GOT3 (cell line): ENCODE measurements at regions not wholly inside any gene's neighbourhood (a gene's known extent, or its start where the extent isn't known, plus 50 kb on each side); places are given as distances from the start of the nearest gene placed in this dataset.

Experiments used
- DNase-seq: peaks from one replicate; lab custom pipeline; 2025; ENCODE audit warnings: mixed read lengths; lab: John Stamatoyannopoulos, UW

DNA sequence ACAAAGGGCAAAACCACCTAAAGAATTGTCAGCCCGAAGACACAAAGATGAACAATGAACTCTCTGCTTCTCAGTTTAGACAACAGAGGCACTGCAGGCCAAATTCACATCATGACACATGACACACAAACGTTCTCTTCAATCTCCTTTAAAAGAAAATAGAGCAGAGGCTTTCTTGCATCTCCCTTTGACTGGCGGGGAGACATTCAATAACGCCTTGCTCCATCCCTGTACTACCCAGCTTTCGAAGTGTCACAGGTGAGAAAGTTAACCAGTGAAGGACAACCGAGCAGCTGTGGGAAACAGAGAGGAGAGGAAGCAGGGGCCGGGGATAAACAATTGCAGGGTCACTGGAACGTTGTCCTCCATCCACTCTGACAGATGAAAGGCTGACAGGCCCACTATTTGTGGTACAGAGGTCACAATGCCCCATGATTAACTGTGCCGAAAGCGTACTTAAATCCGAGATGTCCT lies 130.8 kb downstream of the PHLDA1 start:
- no peak for DNase-seq

DNA sequence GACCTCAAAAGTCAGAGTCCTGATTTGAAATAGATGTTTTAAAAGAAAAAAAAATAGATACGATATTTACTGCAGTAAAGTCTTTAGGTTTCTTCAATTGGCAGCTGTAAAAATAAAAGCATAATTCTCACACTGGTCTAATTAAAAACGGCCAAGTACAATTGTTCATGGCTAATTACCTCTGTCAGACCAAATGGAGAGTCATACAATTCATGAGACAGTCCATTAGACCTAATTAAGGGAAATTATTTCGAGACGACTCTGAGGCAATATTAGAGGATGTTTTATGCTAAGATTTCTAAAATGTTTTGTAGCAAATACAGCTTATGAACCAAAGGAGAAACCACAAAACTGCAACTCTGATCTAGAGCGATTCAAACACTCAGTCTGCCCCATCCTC lies 131.3 kb downstream of the PHLDA1 start:
- DNase-seq: no peak

DNA sequence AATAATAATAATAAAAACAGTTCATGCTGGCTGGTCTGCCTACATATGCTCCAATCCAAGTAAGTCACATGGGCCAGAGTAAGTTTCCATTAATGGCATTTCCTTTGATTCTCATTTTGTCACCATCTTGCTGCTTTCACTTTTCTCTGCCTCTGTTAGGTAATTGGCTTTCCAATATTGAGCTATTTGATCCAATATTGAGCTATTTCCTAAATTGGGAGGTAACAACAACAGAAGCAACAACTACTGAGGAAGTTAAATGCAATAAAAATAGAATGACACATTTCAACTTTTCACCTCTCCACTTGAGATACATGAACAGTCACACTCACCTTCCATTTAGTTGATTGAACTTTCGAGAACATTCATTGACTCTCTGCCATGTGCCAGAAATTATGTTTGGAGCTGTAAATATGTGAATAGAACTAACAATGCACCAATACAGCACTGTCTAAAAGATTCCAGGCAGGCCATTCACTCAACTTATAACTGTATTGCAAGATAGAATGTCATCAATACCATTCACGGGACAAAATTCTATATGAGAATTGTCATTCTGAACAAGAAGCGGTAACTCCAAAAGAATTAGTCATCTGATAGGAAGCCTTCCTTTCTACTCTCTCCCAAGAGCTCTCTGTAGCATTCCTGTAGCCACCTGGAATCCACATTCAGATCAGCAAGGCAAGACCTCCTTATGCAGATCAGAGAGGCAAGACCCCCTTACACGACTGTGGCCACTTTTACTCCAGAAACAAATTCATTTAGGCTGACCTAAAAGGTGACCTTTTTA lies 136.4 kb downstream of the PHLDA1 start:
- DNase-seq: no peak

DNA sequence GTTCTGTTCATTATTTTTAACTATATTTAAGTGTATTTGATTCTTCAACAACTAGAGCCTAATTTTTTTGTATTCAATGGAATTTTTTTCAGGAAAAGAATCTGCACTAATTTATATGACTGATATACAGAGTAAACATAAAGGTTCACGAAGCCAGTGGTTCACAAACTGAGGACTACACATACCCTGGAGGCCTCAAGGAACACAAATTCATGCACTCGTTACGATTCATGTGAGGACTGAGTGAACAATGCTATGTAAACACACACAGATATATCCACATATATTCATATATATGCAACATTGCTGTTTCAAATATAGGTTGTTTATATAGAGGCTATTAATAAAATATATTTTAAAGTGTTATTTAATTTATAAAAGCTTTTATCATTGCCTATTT lies 137.8 kb downstream of the PHLDA1 start:
- DNase-seq: no peak

DNA sequence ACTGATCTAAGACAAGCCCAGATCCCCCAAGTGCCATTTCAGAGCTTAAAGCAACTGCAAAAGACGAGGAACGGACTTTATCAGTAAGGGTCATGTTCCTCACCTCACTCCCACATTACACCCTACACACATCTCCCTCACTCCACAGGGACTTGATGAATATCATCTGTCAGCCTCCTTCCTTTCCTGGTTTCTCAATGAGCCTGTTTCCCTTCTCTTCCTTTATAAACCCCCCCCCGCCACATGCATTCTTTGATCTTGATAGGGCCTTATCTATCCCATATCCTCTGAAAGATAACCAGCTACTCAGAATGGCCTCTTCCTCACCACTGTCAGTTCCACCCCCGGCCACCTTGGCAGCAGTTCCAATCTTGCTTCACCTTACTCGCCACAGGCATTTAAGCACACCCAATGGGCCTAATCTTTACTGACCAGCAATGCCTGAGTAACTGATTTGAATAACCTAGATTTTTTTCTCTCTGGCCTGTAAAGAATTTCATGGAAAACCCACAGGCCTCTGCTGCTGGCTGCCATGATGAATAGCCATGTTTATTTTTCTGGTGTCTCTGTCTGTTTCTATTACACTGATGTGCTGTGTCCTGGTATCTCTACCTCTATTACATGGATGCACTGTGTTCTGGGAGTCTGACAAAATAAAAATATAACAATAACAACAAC lies 138.7 kb downstream of the PHLDA1 start:
- no peak for DNase-seq

DNA sequence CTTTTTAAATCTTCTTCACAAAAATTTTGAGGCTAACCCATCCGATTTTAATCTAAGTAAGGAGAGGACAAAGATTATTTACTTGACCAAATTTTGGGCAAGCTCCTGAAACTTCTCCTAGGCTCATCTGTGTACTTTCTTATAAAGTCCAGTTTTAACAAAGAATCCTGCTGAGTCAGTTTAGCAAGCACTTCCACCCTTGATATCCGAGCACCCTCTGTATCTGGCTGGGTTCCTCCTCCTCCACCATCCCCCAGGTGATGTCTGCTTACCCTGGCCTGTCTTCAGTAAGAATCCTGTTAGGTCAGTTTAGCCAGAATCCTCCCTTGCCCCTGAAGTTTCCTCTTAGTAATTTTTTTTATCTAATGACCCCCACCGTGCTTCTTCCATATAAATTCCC lies 140.5 kb downstream of the PHLDA1 start:
- no peak for DNase-seq

DNA sequence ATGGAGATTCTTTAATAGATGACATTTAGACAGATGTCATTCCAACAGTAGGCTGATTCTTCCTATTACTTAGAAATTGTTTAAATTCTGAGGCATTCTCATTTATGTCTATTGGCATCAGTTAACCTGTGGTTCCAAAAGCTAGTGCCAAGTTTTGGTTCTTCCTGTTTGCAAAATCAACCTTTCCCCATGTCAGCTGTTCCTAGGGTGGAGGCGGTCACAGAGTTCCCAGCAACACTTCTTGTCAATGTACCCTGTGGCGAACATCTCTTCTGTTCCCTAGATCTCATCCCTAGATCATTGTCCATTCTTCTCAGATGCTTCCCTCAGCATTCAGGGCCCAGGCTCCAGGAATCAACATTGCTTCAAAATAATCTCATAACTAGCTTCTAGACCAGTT lies 140.9 kb downstream of the PHLDA1 start:
- DNase-seq: no peak

DNA sequence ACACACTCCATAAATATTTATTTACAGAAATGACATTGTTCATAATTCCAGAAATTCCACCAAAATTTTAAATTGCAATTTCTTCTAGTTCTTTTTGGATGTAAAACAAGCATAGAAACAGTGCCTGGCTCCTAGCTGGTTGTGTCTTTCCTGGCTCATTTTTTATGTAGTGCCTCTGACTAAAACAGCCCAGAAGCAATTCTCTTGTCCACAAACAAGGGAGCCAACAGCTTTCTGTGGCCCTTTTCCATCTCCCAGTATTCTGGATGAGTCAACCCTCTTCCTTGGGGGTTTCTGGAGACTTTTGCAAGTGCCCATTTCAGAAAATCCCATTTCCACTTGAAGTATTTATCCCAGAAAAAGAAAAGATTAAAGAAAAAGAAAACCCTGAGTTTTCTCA lies 141.4 kb downstream of the PHLDA1 start:
- no peak for DNase-seq

DNA sequence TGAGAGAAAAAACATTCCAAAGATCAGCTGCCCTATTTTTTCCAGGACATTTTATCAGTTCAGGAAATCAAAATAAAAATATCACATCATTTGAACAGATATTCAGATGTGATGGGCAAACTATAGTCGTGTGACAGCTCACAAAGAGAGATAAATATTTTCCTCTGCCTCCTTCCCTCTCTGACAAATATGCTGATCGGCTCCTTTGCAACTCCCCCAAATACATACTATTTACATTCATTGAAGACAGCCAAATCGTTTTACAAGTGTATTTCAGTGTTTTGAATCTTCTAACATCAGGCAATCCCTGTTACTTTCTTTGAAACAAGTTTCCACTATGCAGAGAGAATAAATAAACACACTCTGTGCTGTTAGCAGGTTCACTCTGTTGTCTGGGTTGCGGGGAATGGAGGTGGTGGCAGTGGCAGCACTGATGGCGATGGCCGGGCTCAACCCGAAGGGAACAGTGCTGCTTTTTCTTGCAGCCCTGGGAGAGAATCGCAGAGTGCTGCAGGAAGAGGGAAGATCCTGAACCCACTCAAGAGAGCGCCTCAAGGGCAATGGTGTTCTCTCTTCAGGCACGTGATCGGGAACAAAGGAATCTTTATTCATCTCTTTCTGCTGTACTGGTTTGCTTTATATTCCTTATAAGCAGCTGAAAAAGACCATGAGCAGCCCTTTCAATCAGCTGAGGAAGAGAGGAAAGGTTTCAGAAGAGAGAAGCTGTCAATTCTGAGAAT lies 142.5 kb downstream of the PHLDA1 start:
- no peak for DNase-seq

DNA sequence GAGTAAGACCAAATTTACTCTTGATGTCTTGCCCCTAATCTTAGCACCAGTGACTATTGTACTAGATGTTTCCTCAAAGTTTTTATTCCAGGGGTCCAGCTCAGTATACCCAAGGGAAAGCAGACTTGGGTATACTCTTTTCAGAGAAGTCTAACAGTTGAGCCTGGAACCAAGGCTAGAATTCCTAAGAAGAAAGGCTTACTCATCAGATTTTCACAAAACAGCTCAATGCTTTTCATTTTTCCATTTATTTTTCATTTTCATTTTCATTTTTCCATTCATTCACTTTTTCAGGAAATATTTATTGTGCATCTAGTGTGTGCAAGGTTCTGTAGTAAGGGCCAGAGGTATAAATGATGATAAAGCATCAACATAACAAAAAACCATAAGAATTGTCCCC lies 143.2 kb downstream of the PHLDA1 start:
- no peak for DNase-seq

DNA sequence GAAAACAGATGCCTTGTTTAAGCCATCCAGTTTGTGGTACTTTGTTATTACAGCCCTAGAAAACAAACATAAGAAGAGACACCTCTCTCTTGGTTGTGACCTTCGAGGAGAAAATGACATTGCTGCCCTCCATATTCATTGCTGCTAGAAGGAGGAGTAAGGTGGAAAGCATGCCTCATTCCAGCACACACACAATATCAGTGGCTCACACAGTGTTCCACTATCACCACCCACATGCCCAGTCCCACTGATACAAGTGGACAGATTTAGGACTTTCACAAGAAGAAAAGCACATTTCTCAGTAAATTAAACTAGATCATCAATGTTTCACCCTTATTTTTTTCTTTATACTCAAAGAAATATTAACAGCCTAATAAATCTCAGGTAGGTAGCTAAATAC lies 143.6 kb downstream of the PHLDA1 start:
- no peak for DNase-seq

DNA sequence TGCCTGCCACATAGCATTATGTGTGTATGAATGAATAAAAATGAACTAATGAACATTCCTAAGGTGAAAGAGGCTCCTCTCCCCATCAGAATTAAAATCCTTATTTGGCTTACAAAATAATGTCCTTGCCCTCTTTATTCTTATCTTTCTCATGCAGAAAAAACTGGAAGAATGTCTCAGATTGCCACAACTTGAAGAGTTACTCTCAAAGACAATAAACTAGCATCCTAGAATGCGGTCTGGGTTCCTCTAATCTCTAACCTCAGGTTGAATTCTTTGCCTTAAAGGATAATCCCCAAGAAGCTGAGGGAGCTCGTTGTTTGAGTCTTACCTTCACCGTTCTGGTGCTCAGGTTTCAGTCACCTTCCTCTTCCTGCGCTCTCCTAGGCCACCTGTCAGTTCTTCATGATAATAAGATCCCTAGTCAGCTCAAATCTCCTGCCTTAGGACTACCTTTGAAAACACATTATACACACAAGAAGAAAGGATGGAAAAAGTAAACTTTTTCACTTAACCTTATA lies 147.1 kb downstream of the PHLDA1 start:
- no peak for DNase-seq

DNA sequence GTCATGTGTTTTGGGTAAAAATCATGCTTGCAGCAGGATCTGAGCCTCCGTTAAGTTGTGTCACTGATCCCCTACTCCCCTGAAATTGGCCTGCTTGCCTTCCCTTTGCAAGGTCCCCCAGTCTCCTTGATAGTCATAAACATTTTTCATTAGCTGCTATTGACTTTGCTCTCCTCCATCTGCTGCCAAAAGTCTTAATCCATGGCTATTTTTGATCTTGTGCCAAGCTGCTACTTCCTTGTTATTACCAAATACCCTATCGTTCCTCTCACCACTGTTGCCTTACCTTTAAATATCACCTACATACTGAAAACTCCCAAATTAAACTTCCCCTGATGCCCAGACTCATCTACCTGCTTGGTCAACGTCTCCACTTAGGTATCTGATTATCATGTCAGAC lies 148.3 kb downstream of the PHLDA1 start:
- DNase-seq: no peak

DNA sequence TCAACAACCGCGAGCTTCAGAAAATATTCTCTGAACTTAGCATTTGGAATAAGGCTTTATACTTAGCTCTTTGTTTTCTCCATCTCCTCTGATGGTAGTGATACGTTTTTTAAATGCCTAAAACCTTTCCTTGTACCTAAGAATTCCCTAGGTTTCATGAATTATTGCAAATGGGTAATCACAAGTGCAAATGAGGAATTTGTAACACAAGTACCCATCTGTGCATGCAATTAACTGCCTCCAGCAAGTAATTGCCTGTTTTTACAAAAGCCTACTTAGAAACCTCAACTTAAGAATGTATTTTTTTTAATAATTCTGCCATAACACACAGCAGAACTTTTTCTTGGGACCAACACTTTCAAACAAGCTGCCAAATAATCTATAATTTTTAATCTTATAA lies 149.2 kb downstream of the PHLDA1 start:
- no peak for DNase-seq

DNA sequence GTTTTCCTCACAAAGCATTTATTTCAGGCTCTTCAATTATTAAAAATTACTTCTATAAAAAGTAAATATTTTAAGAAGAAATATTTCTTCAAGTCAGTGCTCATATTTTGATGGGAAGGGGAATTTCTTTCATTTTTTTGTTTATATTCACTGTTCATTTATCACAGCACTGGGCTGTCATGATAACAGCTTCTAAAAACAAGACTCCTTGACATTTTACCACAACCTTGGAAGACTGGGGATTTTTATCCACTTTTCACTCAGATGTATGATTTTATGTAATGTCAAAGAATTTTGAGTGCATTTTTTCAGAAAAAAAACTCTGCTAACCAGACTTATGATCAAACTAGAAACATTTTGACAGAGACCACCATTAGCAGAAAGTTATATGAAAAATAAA lies 149.7 kb downstream of the PHLDA1 start:
- DNase-seq: no peak

DNA sequence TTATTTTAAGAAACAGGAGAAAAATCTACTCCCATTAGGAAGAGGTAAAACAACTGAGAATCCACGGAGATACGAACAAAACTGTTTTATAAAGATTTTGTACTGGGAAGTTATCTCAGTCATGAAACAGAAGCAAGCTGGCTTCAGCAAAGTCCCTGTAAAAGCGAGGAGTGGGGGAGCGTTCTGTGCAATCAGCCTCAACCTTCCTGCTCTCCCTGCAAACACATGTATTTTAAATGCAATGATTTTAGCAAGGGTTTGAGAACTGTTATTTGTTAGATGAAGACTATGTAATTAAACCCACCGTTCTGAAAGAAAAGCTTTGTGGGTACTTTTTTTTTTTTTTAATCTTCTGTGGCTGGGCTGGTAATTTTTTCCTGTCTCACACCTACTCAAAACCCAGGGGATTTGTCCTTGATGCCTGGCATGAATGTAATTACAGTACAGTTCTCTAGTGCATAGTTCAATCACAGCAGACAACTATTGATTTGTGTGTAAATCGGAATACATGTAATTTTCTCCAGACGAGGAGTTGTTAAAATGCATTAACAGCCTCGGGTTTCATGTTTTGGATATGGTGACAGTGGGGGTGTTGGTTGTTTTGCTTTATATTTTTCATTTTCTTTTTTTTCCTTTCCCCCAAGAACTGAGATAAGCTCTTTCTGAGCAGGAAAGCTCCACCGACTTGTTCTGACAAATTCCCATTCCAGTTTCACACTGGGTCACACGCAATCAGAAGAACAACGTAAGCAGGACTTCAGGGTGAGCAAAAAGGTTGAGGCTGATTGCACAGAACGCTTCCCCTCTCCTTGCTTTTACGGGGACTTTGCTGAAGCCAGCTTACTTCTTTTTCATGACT lies 153.6 kb downstream of the PHLDA1 start:
- no peak for DNase-seq

DNA sequence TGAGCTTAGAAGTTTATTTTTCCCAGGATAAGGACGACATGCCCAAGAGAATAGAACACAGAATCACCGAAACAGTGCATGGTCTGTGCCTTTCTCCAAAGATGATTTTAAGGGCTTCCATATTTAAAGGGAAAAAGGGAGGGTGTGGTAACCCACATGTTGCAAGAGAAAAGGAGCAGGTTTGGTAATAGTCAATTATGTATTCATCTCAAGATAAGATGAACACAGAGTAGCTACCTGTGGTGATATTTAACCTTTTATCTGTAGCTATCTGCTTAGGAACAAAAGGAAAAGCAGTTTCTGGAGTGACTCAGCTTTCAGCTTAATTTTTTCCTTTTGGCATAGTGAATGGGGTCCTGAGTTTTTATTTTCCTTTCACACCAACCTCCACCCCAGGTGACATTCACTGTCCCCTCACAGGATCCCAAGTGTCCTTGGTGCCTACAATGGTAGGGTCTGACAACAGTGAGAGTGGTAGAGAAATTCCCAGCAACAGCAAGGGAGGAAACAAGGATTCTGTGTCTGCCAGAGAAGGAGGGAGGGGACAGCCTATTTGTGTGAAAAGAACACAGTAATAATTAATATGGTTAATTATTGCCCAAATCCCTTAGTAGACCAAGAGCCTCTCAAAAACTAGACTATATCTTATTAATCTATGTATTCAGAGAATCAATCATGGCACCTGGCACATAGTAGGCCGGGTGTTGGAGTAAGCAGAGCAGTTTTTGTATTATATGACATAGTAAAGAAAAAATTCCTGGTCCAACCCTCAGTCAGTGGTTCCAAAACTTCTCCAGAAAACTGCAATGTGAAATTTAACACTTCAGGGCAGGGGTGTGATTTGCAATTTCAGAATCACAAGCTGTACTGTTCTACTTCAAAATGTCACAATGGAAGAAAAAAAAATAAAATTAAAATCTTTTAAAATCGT lies 154.5 kb downstream of the PHLDA1 start:
- no peak for DNase-seq

DNA sequence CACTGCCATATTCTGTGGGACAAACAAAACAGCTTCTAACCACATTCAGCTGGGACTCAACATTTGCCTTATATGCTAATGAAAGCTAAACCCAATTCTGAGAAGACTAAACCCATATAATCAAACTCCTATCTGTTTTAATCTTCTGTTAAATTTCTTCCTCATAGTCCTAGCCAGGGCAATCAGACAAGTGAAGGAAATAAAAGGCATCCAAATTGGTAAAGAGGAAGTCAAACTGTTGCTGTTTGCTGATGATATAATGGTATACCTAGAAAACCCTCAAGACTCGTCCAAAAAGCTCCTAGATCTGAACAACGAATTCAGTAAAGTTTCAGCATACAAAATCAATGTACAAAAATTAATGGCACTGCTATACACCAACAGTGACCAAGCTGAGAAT lies 157.1 kb downstream of the PHLDA1 start:
- no peak for DNase-seq

DNA sequence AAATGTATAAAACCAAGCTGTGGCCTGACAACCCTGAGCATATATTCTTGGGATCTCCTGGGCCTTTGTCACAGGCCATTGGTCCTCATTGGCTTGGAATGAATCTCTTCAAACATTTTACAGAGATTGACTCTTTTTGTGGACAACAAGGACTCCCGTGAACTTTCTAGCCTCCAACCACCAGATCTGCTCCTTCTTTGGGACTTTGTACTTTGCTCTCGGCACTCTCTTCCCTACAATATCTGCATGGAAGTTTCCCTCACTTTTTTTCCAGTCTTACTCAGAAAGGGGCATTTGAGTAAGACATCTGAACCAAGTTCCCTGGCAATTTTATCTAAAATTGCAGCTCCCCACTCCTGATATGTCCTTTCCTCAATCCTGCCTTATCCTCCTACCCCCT lies 158.8 kb downstream of the PHLDA1 start:
- no peak for DNase-seq

DNA sequence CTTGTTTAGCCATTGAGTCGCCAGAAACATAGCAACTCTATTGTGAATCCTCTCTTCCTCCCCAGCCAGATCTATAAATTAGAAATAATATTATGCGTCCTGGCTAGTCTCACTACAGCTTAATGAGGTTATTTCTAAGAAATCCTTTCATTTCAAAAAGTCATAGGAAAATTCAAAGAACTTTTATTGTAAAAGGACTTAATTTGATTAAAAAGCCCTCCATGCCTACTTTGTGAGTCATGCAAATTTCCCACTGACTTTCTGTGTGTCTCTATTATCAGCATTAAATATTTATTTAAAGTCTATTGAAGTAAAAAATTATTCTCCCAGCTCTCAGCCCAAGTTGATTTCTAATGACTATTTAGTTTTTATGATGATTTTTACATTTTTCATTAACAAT lies 160.7 kb downstream of the PHLDA1 start:
- no peak for DNase-seq

DNA sequence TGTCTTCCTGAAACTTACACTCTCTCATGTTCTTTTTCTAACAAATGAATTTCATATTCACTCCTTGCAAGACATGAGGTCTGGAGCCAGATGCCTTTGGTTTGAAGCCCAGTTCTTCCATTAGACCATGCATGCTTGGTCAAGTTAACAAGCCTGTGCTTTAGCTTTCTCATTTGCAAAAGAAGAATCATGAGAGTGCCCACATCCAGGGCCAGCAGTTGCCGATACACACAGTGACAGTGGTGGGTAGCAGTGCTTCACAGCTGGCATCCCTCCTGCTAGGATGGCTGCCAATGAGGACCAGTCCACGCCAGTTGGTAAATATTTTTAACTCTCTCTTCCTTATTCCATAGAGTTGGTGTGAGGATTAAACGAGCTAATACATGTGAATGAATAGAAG lies 163.1 kb downstream of the PHLDA1 start:
- DNase-seq: no peak
